SJCRH30 (cell line): ENCODE measurements at regions not wholly inside any gene's neighbourhood (a gene's known extent, or its start where the extent isn't known, plus 50 kb on each side); places are given as distances from the start of the nearest gene placed in this dataset.
"Not testable (repeated sequence)": the region's sequence is repeated elsewhere in the genome, so short reads cannot be mapped to it uniquely, and the experiment has no call there.

Experiments used
- DNase-seq, 2 experiments: peaks; one replicate each; pipeline ENCODE4 v3.0.0-alpha.2; 2015 to 2020
- H3K27ac ChIP-seq: fragments of 250-450 bp; sonication (Bioruptor Pico); 2 replicates; pipeline ENCODE4 v1.5.1; 2020; ENCODE audit warnings: mild to moderate bottlenecking, moderate library complexity
- H3K27me3 ChIP-seq: fragments of 250-450 bp; sonication (Bioruptor Pico); 2 replicates; pipeline ENCODE4 v1.5.1; 2020; ENCODE audit warnings: mild to moderate bottlenecking, moderate library complexity
- H3K36me3 ChIP-seq: fragments of 250-450 bp; sonication (Bioruptor Pico); 2 replicates; pipeline ENCODE4 v1.5.1; 2020; ENCODE audit warnings: mild to moderate bottlenecking, moderate library complexity
- H3K4me1 ChIP-seq: fragments of 250-450 bp; sonication (Bioruptor Pico); 2 replicates; pipeline ENCODE4 v1.5.1; 2020; ENCODE audit warnings: mild to moderate bottlenecking, moderate library complexity
- H3K4me3 ChIP-seq: fragments of 250-450 bp; sonication (Bioruptor Pico); 2 replicates; pipeline ENCODE4 v1.5.1; 2020; ENCODE audit warnings: mild to moderate bottlenecking, moderate library complexity
- H3K9me3 ChIP-seq: fragments of 250-450 bp; sonication (Bioruptor Pico); replicated peaks from 2 replicates; pipeline ENCODE4 v1.5.1; 2020; ENCODE audit warnings: mild to moderate bottlenecking, moderate library complexity

DNA sequence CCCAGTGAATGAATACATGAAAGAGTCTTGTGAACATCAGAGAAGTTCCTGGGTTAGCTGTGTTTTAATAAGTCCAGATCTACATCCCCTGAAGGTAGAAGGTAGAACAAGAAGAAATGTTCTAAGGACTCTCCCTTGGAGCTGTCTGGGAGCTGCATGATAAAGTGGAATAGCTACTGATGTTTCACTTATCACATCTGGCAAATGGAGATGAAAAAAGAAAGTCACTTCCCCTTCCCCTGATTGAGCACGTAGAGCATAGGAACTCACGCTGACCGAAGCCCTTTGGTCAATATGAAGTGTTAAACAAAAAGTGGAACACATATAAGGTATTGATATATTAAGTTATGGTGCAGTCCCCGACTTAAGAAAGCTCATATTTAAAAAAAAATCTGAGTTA, 53.2 kb upstream of the PARP1 start:
- H3K4me3 ChIP-seq, result no peak overlapping the region
- H3K27me3 ChIP-seq, result no peaks in the 10 kb centered on the region
- H3K9me3 ChIP-seq, result peaks cover 13% of the 10 kb centered on the region; the same call in 1 of the 2 replicates
- no peaks in the 10 kb centered on the region for H3K4me1 ChIP-seq
- H3K36me3 ChIP-seq, result no peaks in the 10 kb centered on the region
- DNase-seq, result no peak
- H3K27ac ChIP-seq, result no peak overlapping the region

GRCh38 chr1:226463925-226464586, 56.2 kb upstream of the PARP1 start:
- Histone ChIP-seq H3K4me1 (no peaks in the 10 kb centered on the region), H3K4me3 (no peak overlapping the region), H3K36me3 (no peaks in the 10 kb centered on the region), H3K9me3 (peaks cover 13% of the 10 kb centered on the region; the same call in 1 of the 2 replicates), H3K27ac (no peak overlapping the region), H3K27me3 (no peaks in the 10 kb centered on the region)
- no peak for DNase-seq

- peaks cover 16% of the 10 kb centered on the region; the same call in 1 of the 2 replicates for H3K9me3 ChIP-seq
- H3K27me3 ChIP-seq, H3K4me3 ChIP-seq, H3K4me1 ChIP-seq, H3K27ac ChIP-seq, DNase-seq, H3K36me3 ChIP-seq: not testable (repeated sequence)
Observed at GRCh38 chr1:226464587-226464971, 56.7 kb upstream of the PARP1 start.

- no peaks in the 10 kb centered on the region for H3K36me3 ChIP-seq
- H3K27me3 ChIP-seq, result no peaks in the 10 kb centered on the region
- no peak for DNase-seq
- H3K4me1 ChIP-seq, result no peaks in the 10 kb centered on the region
- H3K4me3 ChIP-seq, result no peak overlapping the region
- H3K9me3 ChIP-seq, result peaks cover 16% of the 10 kb centered on the region; the same call in 1 of the 2 replicates
- no peak overlapping the region for H3K27ac ChIP-seq
Observed at GRCh38 chr1:226466296-226466695, 58.4 kb upstream of the PARP1 start.

DNA sequence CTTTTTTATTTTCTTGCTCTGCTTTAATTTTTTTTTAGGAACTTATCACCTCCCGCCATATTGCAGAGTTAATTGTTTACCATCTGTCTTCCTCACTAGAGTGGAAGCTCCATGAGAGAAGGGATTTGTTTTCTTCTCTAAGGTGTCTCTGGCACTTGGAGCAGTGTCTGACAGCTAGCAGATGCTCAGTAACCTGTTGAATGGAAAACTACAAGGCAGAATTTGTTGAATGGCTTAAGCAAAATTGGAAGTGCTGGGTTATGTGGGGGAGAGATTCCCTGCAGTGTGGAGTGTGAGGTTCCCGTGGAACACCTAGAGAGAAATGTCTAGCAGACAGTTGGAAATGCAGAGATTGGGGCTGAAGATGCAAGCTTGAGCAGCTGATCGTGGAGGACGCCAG, 59.5 kb upstream of the PARP1 start:
- no peaks in the 10 kb centered on the region for H3K27me3 ChIP-seq
- no peak overlapping the region for H3K4me3 ChIP-seq
- peaks cover 12% of the 10 kb centered on the region; the same call in 1 of the 2 replicates for H3K9me3 ChIP-seq
- no peak for DNase-seq
- H3K4me1 ChIP-seq, result no peaks in the 10 kb centered on the region
- no peaks in the 10 kb centered on the region for H3K36me3 ChIP-seq
- H3K27ac ChIP-seq, result no peak overlapping the region

DNA sequence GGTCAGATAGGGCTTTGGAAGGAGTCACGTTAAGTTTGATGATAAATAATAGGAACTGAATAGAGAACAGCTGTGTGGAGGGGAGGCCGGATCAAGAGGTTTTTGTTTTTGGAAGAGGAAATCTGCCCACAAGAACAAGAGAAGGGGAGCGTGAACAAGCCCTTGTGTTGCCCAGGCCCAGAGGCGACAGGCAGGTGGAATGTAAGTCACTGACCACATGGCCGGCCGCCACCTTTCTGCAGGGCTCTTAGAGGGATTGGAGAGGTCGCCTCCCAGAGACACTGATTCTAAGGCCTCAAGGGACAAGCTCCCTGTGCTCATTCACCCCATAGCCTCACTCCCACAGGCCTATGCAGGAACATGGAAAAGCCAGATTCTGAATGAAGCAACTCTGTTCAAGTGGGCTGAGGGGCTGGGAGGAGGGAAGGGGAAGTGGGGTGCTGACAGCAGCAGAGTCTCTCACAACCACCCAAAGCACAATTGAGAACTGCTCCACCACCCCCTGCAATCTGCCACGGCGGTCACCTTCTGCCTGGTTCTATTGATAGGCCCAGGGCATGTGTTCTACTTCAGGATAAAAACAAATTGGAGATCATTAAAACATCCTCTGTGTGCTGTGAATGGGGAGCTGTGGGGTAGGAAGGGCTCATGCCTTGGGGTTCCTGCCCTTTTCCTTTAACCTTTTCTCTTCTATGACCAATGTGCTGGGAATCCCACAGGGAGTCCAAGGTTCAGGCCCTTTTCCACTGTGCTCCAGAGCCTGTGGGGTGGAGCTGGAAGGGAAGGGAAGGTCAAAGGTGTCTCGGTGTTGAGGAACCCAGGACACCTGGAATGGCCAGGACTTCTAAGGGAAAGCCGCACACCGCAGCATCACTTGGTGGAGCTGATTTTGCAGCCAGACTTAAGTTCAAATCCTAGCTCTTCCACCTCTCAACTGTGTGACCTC, 63.3 kb upstream of the PARP1 start:
- no peaks in the 10 kb centered on the region for H3K27me3 ChIP-seq
- H3K4me1 ChIP-seq, result no peaks in the 10 kb centered on the region; the same call in 1 of the 2 replicates
- 0 out of 2 replicates have a peak, but pooled peaks cover 4% of the 10 kb centered on the region for H3K9me3 ChIP-seq
- DNase-seq, result peak; percentile 26 to 55
- no peak overlapping the region for H3K27ac ChIP-seq
- H3K36me3 ChIP-seq, result no peaks in the 10 kb centered on the region
- H3K4me3 ChIP-seq, result no peak overlapping the region

DNA sequence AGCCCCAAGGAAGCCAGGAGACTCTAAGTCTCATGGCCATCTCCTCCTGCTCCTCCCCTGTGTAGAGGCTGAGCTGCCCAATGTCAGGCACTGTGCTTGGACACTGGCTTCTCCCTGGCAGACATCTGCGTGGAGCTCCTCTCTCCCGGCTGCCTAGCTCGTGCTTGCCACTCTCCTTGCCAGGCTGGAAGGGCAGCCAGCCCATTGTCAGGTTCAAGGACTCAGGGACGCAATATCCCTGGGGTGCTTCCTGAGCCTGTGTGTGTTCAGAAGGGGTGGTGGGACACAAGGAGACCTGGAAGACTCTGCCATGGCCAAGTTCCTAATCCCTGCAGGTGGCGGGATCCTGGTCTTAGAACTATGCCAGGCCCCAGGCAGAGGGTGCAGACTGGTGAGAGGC, 65.4 kb upstream of the PARP1 start:
- Histone ChIP-seq H3K9me3 (0 out of 2 replicates have a peak, but pooled peaks cover 4% of the 10 kb centered on the region), H3K4me1 (no peaks in the 10 kb centered on the region; the same call in 1 of the 2 replicates), H3K36me3 (no peaks in the 10 kb centered on the region), H3K4me3 (no peak overlapping the region), H3K27ac (no peak overlapping the region), H3K27me3 (no peaks in the 10 kb centered on the region)
- no peak for DNase-seq

- no peaks in the 10 kb centered on the region; the same call in 1 of the 2 replicates for H3K4me1 ChIP-seq
- DNase-seq, result no peak
- 0 out of 2 replicates have a peak, but pooled peaks cover 4% of the 10 kb centered on the region for H3K9me3 ChIP-seq
- H3K27me3 ChIP-seq, result no peaks in the 10 kb centered on the region
- no peak overlapping the region for H3K27ac ChIP-seq
- no peak overlapping the region for H3K4me3 ChIP-seq
- H3K36me3 ChIP-seq, result no peaks in the 10 kb centered on the region
Observed at GRCh38 chr1:226474041-226474440, 66.1 kb upstream of the PARP1 start.

GRCh38 chr1:226474443-226475141, 66.7 kb upstream of the PARP1 start:
- no peak overlapping the region for H3K4me3 ChIP-seq
- no peak for DNase-seq
- H3K36me3 ChIP-seq, result no peaks in the 10 kb centered on the region
- H3K9me3 ChIP-seq, result no peaks in the 10 kb centered on the region
- no peaks in the 10 kb centered on the region for H3K27me3 ChIP-seq
- peaks cover 4% of the 10 kb centered on the region for H3K4me1 ChIP-seq
- H3K27ac ChIP-seq, result no peak overlapping the region

- Histone ChIP-seq H3K4me1 (peaks cover 8% of the 10 kb centered on the region), H3K4me3 (no peak overlapping the region), H3K9me3 (no peaks in the 10 kb centered on the region), H3K27me3 (no peaks in the 10 kb centered on the region), H3K36me3 (no peaks in the 10 kb centered on the region), H3K27ac (no peak overlapping the region)
- no peak for DNase-seq
Observed at GRCh38 chr1:226475142-226475511, 67.2 kb upstream of the PARP1 start.

GRCh38 chr1:226476066-226476465, 68.2 kb upstream of the PARP1 start:
- Histone ChIP-seq H3K27me3 (no peaks in the 10 kb centered on the region), H3K27ac (no peak overlapping the region), H3K4me3 (no peak overlapping the region), H3K9me3 (no peaks in the 10 kb centered on the region), H3K36me3 (no peaks in the 10 kb centered on the region), H3K4me1 (peaks cover 8% of the 10 kb centered on the region)
- DNase-seq, result no peak

GRCh38 chr1:226476648-226477319, 68.9 kb upstream of the PARP1 start:
- no peak for DNase-seq
- H3K4me3 ChIP-seq, result no peak overlapping the region
- no peaks in the 10 kb centered on the region for H3K27me3 ChIP-seq
- H3K9me3 ChIP-seq, result no peaks in the 10 kb centered on the region
- no peak overlapping the region for H3K27ac ChIP-seq
- no peaks in the 10 kb centered on the region for H3K36me3 ChIP-seq
- H3K4me1 ChIP-seq, result peaks cover 13% of the 10 kb centered on the region

DNA sequence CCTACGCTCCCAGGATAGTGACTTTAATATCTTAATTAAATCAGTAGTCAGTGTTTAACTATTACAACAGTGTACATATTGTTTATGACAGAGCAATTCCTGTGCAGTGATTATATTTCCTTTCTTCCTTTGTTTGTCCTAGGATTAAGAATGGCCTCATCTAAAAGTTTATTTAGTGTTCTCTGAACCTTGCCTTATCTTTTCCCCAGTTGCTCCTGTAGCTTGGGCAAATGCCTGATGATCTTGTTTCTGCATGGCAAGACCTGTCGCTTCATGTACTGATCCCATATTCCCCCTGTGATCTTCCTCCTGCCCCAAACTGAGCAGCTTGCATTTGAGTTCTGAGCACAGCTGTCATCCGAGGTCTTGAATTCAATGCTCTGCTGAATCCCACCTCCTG, 69.1 kb upstream of the STUM start:
- Histone ChIP-seq H3K36me3 (no peaks in the 10 kb centered on the region), H3K4me1 (peaks cover 19% of the 10 kb centered on the region), H3K9me3 (no peaks in the 10 kb centered on the region), H3K4me3 (no peak overlapping the region), H3K27ac (no peak overlapping the region), H3K27me3 (no peaks in the 10 kb centered on the region)
- DNase-seq, result peak; percentile 33 to 72

DNA sequence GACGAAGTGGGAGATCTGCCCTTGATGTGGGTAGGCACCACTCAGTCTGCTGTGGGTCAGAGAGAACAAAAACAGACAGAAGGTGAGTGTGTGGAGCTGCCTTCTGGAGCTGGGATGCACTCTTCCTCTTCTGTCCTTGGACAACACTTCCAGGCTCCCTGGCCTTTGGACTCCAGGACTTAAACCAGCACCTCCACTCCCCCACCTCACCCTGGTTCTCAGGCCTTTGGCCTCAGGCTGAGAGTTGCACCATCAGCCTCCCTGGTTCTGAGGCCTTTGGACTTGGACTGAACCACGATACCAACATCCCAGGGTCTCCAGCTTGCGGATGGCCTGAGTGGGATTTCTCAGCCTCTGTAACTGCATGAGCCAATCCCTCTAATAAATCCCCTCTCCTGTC, 68.1 kb upstream of the STUM start:
- peaks cover 19% of the 10 kb centered on the region for H3K4me1 ChIP-seq
- no peak overlapping the region for H3K4me3 ChIP-seq
- H3K27me3 ChIP-seq, result no peaks in the 10 kb centered on the region
- H3K27ac ChIP-seq, result no peak overlapping the region
- H3K9me3 ChIP-seq, result no peaks in the 10 kb centered on the region
- no peaks in the 10 kb centered on the region for H3K36me3 ChIP-seq
- DNase-seq, result no peak
